HepG2 (cell line): ENCODE measurements at regions not wholly inside any gene's neighbourhood (a gene's known extent, or its start where the extent isn't known, plus 50 kb on each side); places are given as distances from the start of the nearest gene placed in this dataset.

Experiments used
- ATAC-seq: fragments of 200-7000 bp; cut with Tn5 transposase; 3 replicates; pipeline ENCODE4 v1.9.1; 2020; ENCODE audit warnings: mild to moderate bottlenecking, moderate library complexity
- BruUV-seq: library from RNA; stranded (reverse); fragments of 400-500 nt; replicated peaks from 2 replicates; lab custom pipeline; 2021; lab: Mats Ljungman, UMichigan
- CTCF ChIA-PET: fragments of 300-600 bp; formaldehyde crosslinking; extraction: SDS; loops from one replicate; lab custom pipeline; 2021; ENCODE audit warnings: low total read pairs, inconsistent platforms, low intra/inter-chr PET ratio; lab: Yijun Ruan, JAX
- POLR2A ChIA-PET: fragments of 350-600 bp; sonication (Branson Sonifier 250); formaldehyde crosslinking; loops from one replicate; lab custom pipeline; 2020; ENCODE audit warnings: antibody characterized with exemption, inconsistent platforms; lab: Yijun Ruan, JAX
- DNase-seq: peaks from one replicate; pipeline ENCODE4 v3.0.0-alpha.2; 2015; ENCODE audit warnings: low spot score
- FAIRE-seq: peaks from 3 replicates; lab custom pipeline; 2011; peaks lifted over from hg19 to GRCh38; lab: Jason Lieb, UNC
- H2AFZ ChIP-seq: one replicate; pipeline ENCODE4 v1.6.1; 2011; ENCODE audit warnings: low read length, inconsistent platforms
- H3K27ac ChIP-seq: fragments of 300-600 bp; 3 replicates; pipeline ENCODE4 v1.8.0; 2011; ENCODE audit warnings: mixed run types, mild to moderate bottlenecking, mixed read lengths, low read length, inconsistent platforms; ENCODE audit not compliant: insufficient read depth; ENCODE audit errors: extremely low read length
- H3K27me3 ChIP-seq, 2 experiments: fragments of 200-600 bp in 1 of 2; 2 replicates in 1 of 2; 3 replicates in 1 of 2; pipeline versions ENCODE4 v1.6.0 to v1.8.0; 2011; ENCODE audit warnings: low read length in 2 of 2, mild to moderate bottlenecking in 2 of 2, moderate library complexity in 2 of 2, inconsistent platforms in 1 of 2; ENCODE audit not compliant: insufficient read depth in 2 of 2, control insufficient read depth in 1 of 2
- H3K36me3 ChIP-seq, 2 experiments: fragments of 200-600 bp in 1 of 2; replicated peaks in 1 of 2; 2 replicates in 1 of 2; 3 replicates in 1 of 2; pipeline versions ENCODE4 v1.5.1 to v1.8.0; 2011; ENCODE audit warnings: low read length in 2 of 2, inconsistent platforms in 1 of 2; ENCODE audit not compliant: insufficient read depth in 2 of 2, control insufficient read depth in 1 of 2
- H3K4me1 ChIP-seq: 2 replicates; pipeline ENCODE4 v1.5.1; 2012; ENCODE audit warnings: low read length, inconsistent platforms; ENCODE audit not compliant: insufficient read depth
- H3K4me2 ChIP-seq: 2 replicates; pipeline ENCODE4 v1.6.0; 2011; ENCODE audit warnings: low read depth, low read length, inconsistent platforms
- H3K4me3 ChIP-seq, 3 experiments: fragments of 200-600 bp in 1 of 3; sonication (generic), shearing (Covaris generic) in 1 of 3; replicated peaks in 1 of 3; 2 replicates each; pipeline ENCODE4 v1.5.1; 2011 to 2016; ENCODE audit warnings: low read length in 3 of 3, inconsistent platforms in 2 of 3, low read depth in 2 of 3, mild to moderate bottlenecking in 2 of 3, control low read depth in 1 of 3, mixed read lengths in 1 of 3; ENCODE audit not compliant: insufficient read depth in 1 of 3
- H3K79me2 ChIP-seq: one replicate; pipeline ENCODE4 v1.6.1; 2011; ENCODE audit warnings: low read length, inconsistent platforms; ENCODE audit not compliant: insufficient read depth
- H3K9ac ChIP-seq: 2 replicates; pipeline ENCODE4 v1.6.0; 2011; ENCODE audit warnings: mild to moderate bottlenecking, low read depth, low read length, inconsistent platforms; ENCODE audit not compliant: insufficient read depth
- H3K9me3 ChIP-seq: 2 replicates; pipeline ENCODE4 v1.5.1; 2012; ENCODE audit warnings: mild to moderate bottlenecking, low read length
- H4K20me1 ChIP-seq: 2 replicates; pipeline ENCODE4 v1.6.0; 2011; ENCODE audit warnings: inconsistent platforms, mild to moderate bottlenecking, low read length, moderate library complexity; ENCODE audit not compliant: insufficient read depth
- ATF1 ChIP-seq: IDR thresholded peaks from 2 replicates; pipeline ENCODE4 v1.6.1; 2016; ENCODE audit warnings: mild to moderate bottlenecking, control low read depth
- FOXC1 ChIP-seq: sonication (generic); formaldehyde crosslinking; IDR thresholded peaks from 2 replicates; pipeline ENCODE4 v1.8.0; 2022; ENCODE audit warnings: mild to moderate bottlenecking, missing genetic modification reagents, borderline replicate concordance
- HNRNPLL ChIP-seq: fragments of 200-400 bp; formaldehyde crosslinking; IDR thresholded peaks from 2 replicates; pipeline ENCODE4 v1.6.1; 2017; ENCODE audit warnings: mild to moderate bottlenecking, low read depth, low read length; ENCODE audit not compliant: poor library complexity, severe bottlenecking
- MAZ ChIP-seq, 2 experiments: sonication (generic) in 1 of 2; formaldehyde crosslinking in 1 of 2; IDR thresholded peaks; 2 replicates each; pipeline versions ENCODE4 v1.5.0 to v1.6.1; 2012 to 2020; ENCODE audit warnings: low read depth in 2 of 2, mild to moderate bottlenecking in 2 of 2, borderline replicate concordance in 1 of 2, improper control_type of control experiment in 1 of 2, low read length in 1 of 2, missing genetic modification reagents in 1 of 2, moderate library complexity in 1 of 2
- SSRP1 ChIP-seq: IDR thresholded peaks from 2 replicates; pipeline ENCODE4 v1.6.1; 2016; ENCODE audit warnings: control low read depth
- TP53 ChIP-seq: sonication (generic); formaldehyde crosslinking; conservative IDR thresholded peaks from 2 replicates; pipeline ENCODE4 v1.4.0; 2020; ENCODE audit warnings: missing genetic modification reagents
- ZNF7 ChIP-seq: IDR thresholded peaks from 2 replicates; pipeline ENCODE4 v1.6.1; 2016; ENCODE audit warnings: missing biosample characterization, missing genetic modification reagents
- WGBS: methylation state at CpG from one replicate; pipeline ENCODE4 v1.1.6; 2017; ENCODE audit warnings: low lambda C conversion rate; 5-methylcytosine and 5-hydroxymethylcytosine counted together
- in situ Hi-C: cut with HindIII; loops from 2 replicates; pipeline ENCODE4 v1.10.0; 2017; ENCODE audit warnings: low pct_unique_long_range_greater_than_20kb; ENCODE audit not compliant: extremely low pct_ligation_motif_present
- intact Hi-C: fragments of 100-400 bp; cut with micrococcal nuclease; formaldehyde crosslinking; loops from one replicate; pipeline ENCODE4 v1.10.0; 2022; ENCODE audit not compliant: unreplicated experiment
- TF ChIP-seq, protein P1 (sequence below): sonication (generic); formaldehyde crosslinking; IDR thresholded peaks from 2 replicates; pipeline ENCODE4 v1.5.0; 2020; ENCODE audit warnings: missing genetic modification reagents, mild to moderate bottlenecking, borderline replicate concordance
- TF ChIP-seq, protein P2 (sequence below), 2 experiments: sonication (generic) in 1 of 2; formaldehyde crosslinking in 1 of 2; IDR thresholded peaks; 2 replicates each; pipeline versions ENCODE4 v1.5.1 to v1.6.1; 2011 to 2020; ENCODE audit warnings: borderline replicate concordance in 1 of 2, low read depth in 1 of 2, low read length in 1 of 2, mild to moderate bottlenecking in 1 of 2, missing genetic modification reagents in 1 of 2, moderate library complexity in 1 of 2

DNA sequence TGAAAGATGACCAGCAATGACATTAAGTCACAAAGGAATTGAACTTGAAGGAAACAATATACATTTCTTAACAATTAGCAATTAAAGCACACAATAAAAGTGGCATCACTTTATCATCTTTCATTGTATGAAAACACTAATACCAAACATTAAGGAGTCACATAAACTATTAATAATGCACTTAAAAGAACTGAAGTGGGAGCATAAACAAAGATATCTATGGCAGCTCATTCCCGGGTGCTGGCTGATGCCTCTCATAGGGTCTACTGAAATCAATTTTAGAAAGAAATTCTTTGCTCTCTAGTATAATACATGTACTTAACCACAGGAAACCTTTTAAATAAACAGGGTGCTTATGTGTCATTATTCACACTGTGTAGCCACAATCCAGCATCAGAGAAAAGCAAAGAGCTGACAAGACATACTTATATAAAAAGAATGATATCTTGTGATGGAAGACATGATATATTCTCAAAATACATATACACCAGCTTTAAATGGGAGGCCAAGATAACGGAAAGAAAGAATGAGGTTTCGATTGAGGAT lies 1207.8 kb downstream of the EFNB2 start:
- no peak overlapping the region for H3K4me2 ChIP-seq
- no peak overlapping the region for H2AFZ ChIP-seq
- FAIRE-seq, result no peak
- no peaks in the 10 kb centered on the region for H3K79me2 ChIP-seq
- BruUV-seq, result no TSS peak
- DNase-seq, result no peak
- TF ChIP-seq HNRNPLL (no peak), TP53 (CRISPR knock-in tag) (no peak), FOXC1 (CRISPR knock-in tag) (no peak), ATF1 (CRISPR knock-in tag) (no peak), ZNF7 (CRISPR knock-in tag) (no peak), MAZ (IDR thresholded peaks at IDR 0.05; ENCODE audit: borderline replicate concordance, low read depth, low read length) (no peak), MAZ (CRISPR knock-in tag; IDR thresholded peaks at IDR 0.05; ENCODE audit: low read depth) (no peak), SSRP1 (CRISPR knock-in tag) (no peak)
- TF ChIP-seq, protein P1, sequence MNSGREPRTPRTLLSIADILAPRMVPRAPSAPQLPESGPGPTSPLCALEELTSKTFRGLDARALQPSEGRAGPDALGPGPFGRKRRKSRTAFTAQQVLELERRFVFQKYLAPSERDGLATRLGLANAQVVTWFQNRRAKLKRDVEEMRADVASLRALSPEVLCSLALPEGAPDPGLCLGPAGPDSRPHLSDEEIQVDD (CRISPR knock-in tag), result no peak
- TF ChIP-seq, protein P2, sequence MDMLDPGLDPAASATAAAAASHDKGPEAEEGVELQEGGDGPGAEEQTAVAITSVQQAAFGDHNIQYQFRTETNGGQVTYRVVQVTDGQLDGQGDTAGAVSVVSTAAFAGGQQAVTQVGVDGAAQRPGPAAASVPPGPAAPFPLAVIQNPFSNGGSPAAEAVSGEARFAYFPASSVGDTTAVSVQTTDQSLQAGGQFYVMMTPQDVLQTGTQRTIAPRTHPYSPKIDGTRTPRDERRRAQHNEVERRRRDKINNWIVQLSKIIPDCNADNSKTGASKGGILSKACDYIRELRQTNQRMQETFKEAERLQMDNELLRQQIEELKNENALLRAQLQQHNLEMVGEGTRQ (IDR thresholded peaks at IDR 0.05; ENCODE audit: low read depth, low read length), result no peak
- TF ChIP-seq, protein P2 (CRISPR knock-in tag; IDR thresholded peaks at IDR 0.05; ENCODE audit: borderline replicate concordance), result no peak
- TF ChIP-seq, all 625 proteins: peak for 0
- WGBS, result 22% methylated on average over 3 of the region's 3 CpGs
- Histone ChIP-seq H3K9ac (no peak overlapping the region), H3K27me3 (no peaks in the 10 kb centered on the region), H3K27ac (no peak overlapping the region), H3K4me3 (no peak overlapping the region), H3K4me1 (no peaks in the 10 kb centered on the region), H4K20me1 (no peaks in the 10 kb centered on the region), H3K9me3 (peaks cover 53% of the 10 kb centered on the region), H3K36me3 (no peaks in the 10 kb centered on the region)
- ChIA-PET POLR2A (no interaction called here), CTCF (no interaction called here)
- in situ Hi-C loops, result no loop called here
- intact Hi-C loops, result no loop called here
- no peak for ATAC-seq
